GM12801 (cell line): ENCODE measurements at regions not wholly inside any gene's neighbourhood (a gene's known extent, or its start where the extent isn't known, plus 50 kb on each side); places are given as distances from the start of the nearest gene placed in this dataset.

Source experiments
- CTCF ChIP-seq: IDR thresholded peaks from one replicate; pipeline ENCODE4 v1.5.1; 2011; ENCODE audit warnings: control low read depth; ENCODE audit not compliant: insufficient read length; ENCODE audit errors: extremely low read depth

- no peak for TF ChIP-seq CTCF
Measured at GRCh38 chr12:4859478-4860210, 50.1 kb upstream of the KCNA1 start.
